Gastroesophageal sphincter (tissue), 3 donors: ENCODE measurements at regions not wholly inside any gene's neighbourhood (a gene's known extent, or its start where the extent isn't known, plus 50 kb on each side); places are given as distances from the start of the nearest gene placed in this dataset.

ENCODE experiments used
- CTCF ChIP-seq, 4 experiments: fragments of 200-600 bp in 2 of 4; fragments of 450-650 bp in 2 of 4; sonication (generic) in 1 of 4; IDR thresholded peaks; one replicate each; pipeline ENCODE4 v1.5.1; 2017 to 2019; ENCODE audit warnings: antibody characterized with exemption in 4 of 4, mild to moderate bottlenecking in 2 of 4, moderate library complexity in 2 of 4
- POLR2A ChIP-seq, 2 donors: fragments of 450-650 bp; IDR thresholded peaks; one replicate each; pipeline ENCODE4 v1.6.1; 2017; ENCODE audit warnings: antibody characterized with exemption in 2 of 2, mild to moderate bottlenecking in 2 of 2, moderate library complexity in 1 of 2
- POLR2AphosphoS5 ChIP-seq: sonication (generic); formaldehyde crosslinking; IDR thresholded peaks from one replicate; pipeline ENCODE4 v1.6.1; 2017; ENCODE audit warnings: antibody characterized with exemption

- TF ChIP-seq POLR2A (IDR thresholded peaks at IDR 0.05) (no peak), POLR2AphosphoS5 (no peak), CTCF (IDR thresholded peaks at IDR 0.05) (no peak)
These were observed 136.6 kb upstream of the FRY start for GRCh38 chr13:31894931-31895330.
